ENCODE measurements at regions not wholly inside any gene's neighbourhood (a gene's known extent, or its start where the extent isn't known, plus 50 kb on each side); places are given as distances from the start of the nearest gene placed in this dataset.

GRCh38 chr16:65519402-65519801, 397.5 kb upstream of the CDH11 start:
- Histone ChIP-seq H3K27me3 (no peaks in the 10 kb centered on the region), H3K9me3 (no peaks in the 10 kb centered on the region), H3K27ac (no peak overlapping the region), H3K4me3 (no peak overlapping the region), H3K36me3 (replicated peaks in 1 of 2; ENCODE audit: insufficient read depth in 1 of 2, low read depth in 2 of 2) (no peaks in the 10 kb centered on the region), H3K4me1 (no peaks in the 10 kb centered on the region)
- no peak for TF ChIP-seq CTCF (IDR thresholded peaks at IDR 0.05)
- DNase-seq (no peak), ATAC-seq (no peak)
- intact Hi-C loops (cut with DNase I) = no loop called here
- 36 to 54% methylated on average over 1 of the region's 1 CpG for WGBS, 2 donors

GRCh38 chr16:65515193-65515592, 393.3 kb upstream of the CDH11 start:
- DNase-seq (no peak), ATAC-seq (no peak)
- TF ChIP-seq CTCF (IDR thresholded peaks at IDR 0.05) = no peak
- TF ChIP-seq POLR2A (IDR thresholded peaks at IDR 0.05) = no peak
- no peaks in the 10 kb centered on the region for H3K36me3 ChIP-seq (replicated peaks in 1 of 2; ENCODE audit: insufficient read depth in 1 of 2, low read depth in 2 of 2)
- WGBS, 2 donors = 41 to 45% methylated on average over 4 of the region's 4 CpGs
- no peaks in the 10 kb centered on the region for H3K27me3 ChIP-seq
- H3K27ac ChIP-seq = no peak overlapping the region
- H3K4me1 ChIP-seq = no peaks in the 10 kb centered on the region
- H3K4me3 ChIP-seq = no peak overlapping the region
- intact Hi-C loops (cut with DNase I) = no loop called here
- no peaks in the 10 kb centered on the region for H3K9me3 ChIP-seq

- no peak for TF ChIP-seq CTCF (IDR thresholded peaks at IDR 0.05)
- TF ChIP-seq POLR2A (IDR thresholded peaks at IDR 0.05) = no peak
- H3K36me3 ChIP-seq (replicated peaks in 1 of 2; ENCODE audit: insufficient read depth in 1 of 2, low read depth in 2 of 2) = no peaks in the 10 kb centered on the region
- DNase-seq (no peak), ATAC-seq (no peak)
- H3K4me1 ChIP-seq = no peaks in the 10 kb centered on the region
- 33 to 40% methylated on average over 6 to 7 of the region's 7 CpGs for WGBS, 2 donors
- H3K27me3 ChIP-seq = no peaks in the 10 kb centered on the region
- H3K9me3 ChIP-seq = no peaks in the 10 kb centered on the region
- H3K4me3 ChIP-seq = no peak overlapping the region
- no peak overlapping the region for H3K27ac ChIP-seq
- intact Hi-C loops (cut with DNase I) = no loop called here
Observed at GRCh38 chr16:65510850-65511249, 389.0 kb upstream of the CDH11 start.

GRCh38 chr16:65510241-65510640, 388.4 kb upstream of the CDH11 start:
- intact Hi-C loops (cut with DNase I) = no loop called here
- ATAC-seq = no peak
- H3K4me1 ChIP-seq = no peaks in the 10 kb centered on the region
- no peaks in the 10 kb centered on the region for H3K9me3 ChIP-seq
- TF ChIP-seq POLR2A (IDR thresholded peaks at IDR 0.05) = no peak
- no peak for TF ChIP-seq CTCF (IDR thresholded peaks at IDR 0.05)
- no peak overlapping the region for H3K4me3 ChIP-seq
- WGBS, 2 donors = 43 to 51% methylated on average over 3 of the region's 3 CpGs
- H3K27me3 ChIP-seq = no peaks in the 10 kb centered on the region
- DNase-seq = no peak
- H3K36me3 ChIP-seq (replicated peaks in 1 of 2; ENCODE audit: insufficient read depth in 1 of 2, low read depth in 2 of 2) = no peaks in the 10 kb centered on the region
- H3K27ac ChIP-seq = no peak overlapping the region

GRCh38 chr16:65509172-65509571, 387.3 kb upstream of the CDH11 start:
- Histone ChIP-seq H3K9me3 (no peaks in the 10 kb centered on the region), H3K27me3 (no peaks in the 10 kb centered on the region), H3K27ac (no peak overlapping the region), H3K4me3 (no peak overlapping the region), H3K4me1 (no peaks in the 10 kb centered on the region), H3K36me3 (replicated peaks in 1 of 2; ENCODE audit: insufficient read depth in 1 of 2, low read depth in 2 of 2) (no peaks in the 10 kb centered on the region)
- intact Hi-C loops (cut with DNase I) = no loop called here
- ATAC-seq (no peak), DNase-seq (no peak)
- WGBS, 2 donors = 35 to 52% methylated on average over 4 of the region's 4 CpGs
- TF ChIP-seq CTCF (IDR thresholded peaks at IDR 0.05) (no peak), POLR2A (IDR thresholded peaks at IDR 0.05) (no peak)
